Astrocyte (in vitro differentiated cells and primary cell): ENCODE measurements at regions not wholly inside any gene's neighbourhood (a gene's known extent, or its start where the extent isn't known, plus 50 kb on each side); places are given as distances from the start of the nearest gene placed in this dataset.

Experiments used
- DNase-seq: peaks from one replicate; pipeline ENCODE4 v3.0.0-alpha.2; 2010; ENCODE audit warnings: low read depth
- FAIRE-seq: peaks from 2 replicates; lab custom pipeline; 2011; peaks lifted over from hg19 to GRCh38; lab: Jason Lieb, UNC
- H2AFZ ChIP-seq: 2 replicates; pipeline ENCODE4 v1.6.0; 2012; ENCODE audit warnings: low read depth, low read length, inconsistent platforms
- H3K27ac ChIP-seq: 2 replicates; pipeline ENCODE4 v1.5.1; 2011; ENCODE audit warnings: low read depth, low read length, inconsistent platforms
- H3K27me3 ChIP-seq: 2 replicates; pipeline ENCODE4 v1.6.0; 2011; ENCODE audit warnings: low read length, inconsistent platforms; ENCODE audit not compliant: insufficient read depth
- H3K36me3 ChIP-seq: 2 replicates; pipeline ENCODE4 v1.5.1; 2011; ENCODE audit warnings: low read length, inconsistent platforms; ENCODE audit not compliant: insufficient read depth
- H3K4me1 ChIP-seq: 2 replicates; pipeline ENCODE4 v1.5.1; 2011; ENCODE audit warnings: low read length, inconsistent platforms; ENCODE audit not compliant: insufficient read depth
- H3K4me2 ChIP-seq: 2 replicates; pipeline ENCODE4 v1.6.0; 2012; ENCODE audit warnings: low read length, inconsistent platforms
- H3K4me3 ChIP-seq: 2 replicates; pipeline ENCODE4 v1.5.1; 2011; ENCODE audit warnings: low read depth, mild to moderate bottlenecking, low read length, inconsistent platforms; ENCODE audit not compliant: insufficient read depth
- H3K79me2 ChIP-seq: 2 replicates; pipeline ENCODE4 v1.6.0; 2012; ENCODE audit warnings: mild to moderate bottlenecking, low read length, inconsistent platforms; ENCODE audit not compliant: insufficient read depth
- H3K9ac ChIP-seq: 2 replicates; pipeline ENCODE4 v1.6.0; 2012; ENCODE audit warnings: mild to moderate bottlenecking, low read length, inconsistent platforms
- H3K9me3 ChIP-seq: 2 replicates; pipeline ENCODE4 v1.5.1; 2012; ENCODE audit warnings: low read depth, mild to moderate bottlenecking, low read length, inconsistent platforms; ENCODE audit not compliant: insufficient read depth
- H4K20me1 ChIP-seq: 2 replicates; pipeline ENCODE4 v1.6.0; 2012; ENCODE audit warnings: low read length, inconsistent platforms; ENCODE audit not compliant: insufficient read depth
- H3K27ac Mint-ChIP-seq: one replicate; pipeline ENCODE4 v1.8.0; 2021; ENCODE audit warnings: mild to moderate bottlenecking, mixed read lengths; ENCODE audit not compliant: unreplicated experiment
- H3K27me3 Mint-ChIP-seq: one replicate; pipeline ENCODE4 v1.8.0; 2021; ENCODE audit warnings: low read depth, mixed read lengths; ENCODE audit not compliant: unreplicated experiment
- H3K36me3 Mint-ChIP-seq: one replicate; pipeline ENCODE4 v1.8.0; 2021; ENCODE audit warnings: low read depth, mixed read lengths; ENCODE audit not compliant: unreplicated experiment
- H3K4me1 Mint-ChIP-seq: one replicate; pipeline ENCODE4 v1.8.0; 2021; ENCODE audit warnings: low read depth, mixed read lengths; ENCODE audit not compliant: unreplicated experiment
- H3K4me3 Mint-ChIP-seq: one replicate; pipeline ENCODE4 v1.8.0; 2021; ENCODE audit warnings: mild to moderate bottlenecking, moderate library complexity, mixed read lengths; ENCODE audit not compliant: unreplicated experiment
- H3K9me3 Mint-ChIP-seq: one replicate; pipeline ENCODE4 v1.8.0; 2021; ENCODE audit warnings: mild to moderate bottlenecking, mixed read lengths; ENCODE audit not compliant: unreplicated experiment
- EZH2 ChIP-seq: IDR thresholded peaks from 2 replicates; pipeline ENCODE4 v1.6.1; 2012; ENCODE audit warnings: mild to moderate bottlenecking, low read length, inconsistent platforms; ENCODE audit not compliant: insufficient read depth
- TF ChIP-seq, protein P1 (sequence below): IDR thresholded peaks from 2 replicates; pipeline ENCODE4 v1.5.1; 2011; ENCODE audit warnings: low read depth, mild to moderate bottlenecking, inconsistent platforms, low read length, moderate library complexity; ENCODE audit not compliant: insufficient read depth

DNA sequence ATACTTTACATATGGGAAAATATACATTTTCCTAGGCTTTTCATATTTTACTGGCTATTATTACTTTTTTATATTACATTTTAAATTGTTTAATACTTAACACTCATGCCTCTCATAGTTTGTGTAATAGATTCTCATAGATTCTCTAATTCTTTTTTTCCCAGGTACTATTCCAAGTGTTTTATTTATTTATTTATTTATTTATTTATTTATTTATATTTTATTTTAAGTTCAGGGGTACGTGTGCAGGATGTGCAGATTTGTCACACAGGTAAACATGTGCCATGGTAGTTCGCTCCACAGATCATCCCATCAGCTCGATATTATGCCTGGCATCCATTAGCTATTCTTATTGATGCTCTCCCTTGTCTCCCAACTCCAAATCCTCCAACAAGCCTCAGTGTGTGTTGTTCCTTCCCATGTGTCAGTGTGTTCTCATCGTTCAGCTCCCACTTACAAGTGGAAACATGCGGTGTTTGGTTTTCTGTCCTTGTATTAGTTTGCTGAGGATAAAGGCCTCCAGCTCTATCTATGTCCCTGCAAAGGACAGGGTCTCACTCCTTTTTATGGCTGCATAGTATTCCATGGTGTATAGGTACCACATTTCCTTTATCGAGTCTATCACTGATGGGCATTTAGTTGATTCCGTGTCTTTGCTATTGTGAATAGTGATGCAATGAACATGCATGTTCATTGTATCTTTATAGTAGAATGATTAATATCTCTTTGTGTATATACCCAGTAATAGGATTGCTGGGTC lies 205.4 kb upstream of the P2RY1 start:
- TF ChIP-seq EZH2 = no peak
- TF ChIP-seq, protein P1, sequence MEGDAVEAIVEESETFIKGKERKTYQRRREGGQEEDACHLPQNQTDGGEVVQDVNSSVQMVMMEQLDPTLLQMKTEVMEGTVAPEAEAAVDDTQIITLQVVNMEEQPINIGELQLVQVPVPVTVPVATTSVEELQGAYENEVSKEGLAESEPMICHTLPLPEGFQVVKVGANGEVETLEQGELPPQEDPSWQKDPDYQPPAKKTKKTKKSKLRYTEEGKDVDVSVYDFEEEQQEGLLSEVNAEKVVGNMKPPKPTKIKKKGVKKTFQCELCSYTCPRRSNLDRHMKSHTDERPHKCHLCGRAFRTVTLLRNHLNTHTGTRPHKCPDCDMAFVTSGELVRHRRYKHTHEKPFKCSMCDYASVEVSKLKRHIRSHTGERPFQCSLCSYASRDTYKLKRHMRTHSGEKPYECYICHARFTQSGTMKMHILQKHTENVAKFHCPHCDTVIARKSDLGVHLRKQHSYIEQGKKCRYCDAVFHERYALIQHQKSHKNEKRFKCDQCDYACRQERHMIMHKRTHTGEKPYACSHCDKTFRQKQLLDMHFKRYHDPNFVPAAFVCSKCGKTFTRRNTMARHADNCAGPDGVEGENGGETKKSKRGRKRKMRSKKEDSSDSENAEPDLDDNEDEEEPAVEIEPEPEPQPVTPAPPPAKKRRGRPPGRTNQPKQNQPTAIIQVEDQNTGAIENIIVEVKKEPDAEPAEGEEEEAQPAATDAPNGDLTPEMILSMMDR = no peak
- Histone ChIP-seq H3K79me2 (no peaks in the 10 kb centered on the region), H3K27ac (no peak overlapping the region), H4K20me1 (no peaks in the 10 kb centered on the region), H3K9ac (no peak overlapping the region), H2AFZ (no peak overlapping the region), H3K36me3 (no peaks in the 10 kb centered on the region), H3K4me2 (no peak overlapping the region), H3K9me3 (no peaks in the 10 kb centered on the region), H3K4me3 (no peak overlapping the region), H3K4me1 (no peaks in the 10 kb centered on the region), H3K27me3 (no peaks in the 10 kb centered on the region)
- H3K9me3 Mint-ChIP-seq = no peaks in the 10 kb centered on the region
- DNase-seq (no peak), FAIRE-seq (no peak)
- no peak overlapping the region for H3K4me3 Mint-ChIP-seq
- H3K27me3 Mint-ChIP-seq = no peaks in the 10 kb centered on the region
- H3K36me3 Mint-ChIP-seq = no peaks in the 10 kb centered on the region
- H3K27ac Mint-ChIP-seq = no peak overlapping the region
- no peaks in the 10 kb centered on the region for H3K4me1 Mint-ChIP-seq

DNA sequence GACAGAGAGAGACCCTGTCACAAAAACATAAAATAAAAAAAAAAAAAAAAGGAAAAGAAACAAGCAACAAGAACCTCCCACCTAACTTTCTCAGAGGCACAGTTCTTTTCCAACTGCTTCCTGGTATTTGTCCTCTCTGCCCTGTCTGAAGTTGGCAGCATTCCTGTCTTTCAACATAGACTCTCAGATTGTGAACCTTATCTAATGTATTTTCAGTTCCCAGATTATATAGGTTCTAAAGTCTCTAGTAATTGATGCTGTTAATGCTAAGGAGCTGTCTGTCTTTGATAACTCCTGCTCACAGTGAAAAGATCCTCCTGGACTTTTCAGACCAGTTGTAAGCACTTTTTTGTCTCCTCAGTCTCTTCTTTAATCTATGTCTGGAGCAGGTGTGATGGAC lies 199.5 kb upstream of the P2RY1 start:
- H4K20me1 ChIP-seq = no peaks in the 10 kb centered on the region
- no peaks in the 10 kb centered on the region for H3K9me3 ChIP-seq
- no peak overlapping the region for H3K4me2 ChIP-seq
- H3K27ac Mint-ChIP-seq = no peak overlapping the region
- no peaks in the 10 kb centered on the region for H3K27me3 Mint-ChIP-seq
- no peaks in the 10 kb centered on the region for H3K27me3 ChIP-seq
- H3K4me3 ChIP-seq = no peak overlapping the region
- H3K4me1 ChIP-seq = no peaks in the 10 kb centered on the region
- H3K36me3 Mint-ChIP-seq = no peaks in the 10 kb centered on the region
- H3K79me2 ChIP-seq = no peaks in the 10 kb centered on the region
- H3K27ac ChIP-seq = no peak overlapping the region
- no peaks in the 10 kb centered on the region for H3K36me3 ChIP-seq
- no peaks in the 10 kb centered on the region for H3K4me1 Mint-ChIP-seq
- no peaks in the 10 kb centered on the region for H3K9me3 Mint-ChIP-seq
- no peak overlapping the region for H2AFZ ChIP-seq
- FAIRE-seq = no peak
- no peak for TF ChIP-seq EZH2
- TF ChIP-seq, protein P1 = no peak
- H3K4me3 Mint-ChIP-seq = no peak overlapping the region
- DNase-seq = no peak
- H3K9ac ChIP-seq = no peak overlapping the region

DNA sequence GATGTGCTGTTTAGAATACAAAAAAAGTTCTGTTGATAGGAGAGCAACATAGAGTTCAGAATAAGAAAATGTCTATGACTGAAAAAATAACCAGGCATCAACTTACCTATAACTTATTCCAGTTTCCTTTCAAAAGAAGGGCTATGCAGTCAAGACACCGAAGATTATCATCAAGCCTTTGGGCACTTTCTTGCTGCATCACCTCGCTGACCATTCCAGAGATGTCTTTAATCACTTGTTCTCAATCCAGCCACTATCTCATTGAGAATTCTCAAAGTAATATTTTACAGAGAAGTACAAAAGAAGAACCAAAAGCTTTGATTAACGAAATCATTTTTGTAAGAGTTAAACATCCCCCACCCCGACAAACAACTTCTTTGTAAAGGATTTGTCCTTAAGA lies 198.3 kb upstream of the P2RY1 start:
- H3K9me3 ChIP-seq = no peaks in the 10 kb centered on the region
- FAIRE-seq = no peak
- H3K27ac ChIP-seq = no peak overlapping the region
- H3K79me2 ChIP-seq = no peaks in the 10 kb centered on the region
- Mint-ChIP-seq H3K27ac (no peak overlapping the region), H3K4me1 (no peaks in the 10 kb centered on the region), H3K4me3 (no peak overlapping the region), H3K36me3 (no peaks in the 10 kb centered on the region), H3K27me3 (no peaks in the 10 kb centered on the region), H3K9me3 (no peaks in the 10 kb centered on the region)
- H4K20me1 ChIP-seq = no peaks in the 10 kb centered on the region
- H3K9ac ChIP-seq = no peak overlapping the region
- H3K4me2 ChIP-seq = no peak overlapping the region
- no peak for DNase-seq
- H3K4me1 ChIP-seq = no peaks in the 10 kb centered on the region
- TF ChIP-seq, protein P1 = no peak
- no peak for TF ChIP-seq EZH2
- H2AFZ ChIP-seq = no peak overlapping the region
- no peaks in the 10 kb centered on the region for H3K27me3 ChIP-seq
- no peaks in the 10 kb centered on the region for H3K36me3 ChIP-seq
- H3K4me3 ChIP-seq = no peak overlapping the region
